HepG2 (cell line): ENCODE measurements at regions not wholly inside any gene's neighbourhood (a gene's known extent, or its start where the extent isn't known, plus 50 kb on each side); places are given as distances from the start of the nearest gene placed in this dataset.

ENCODE experiments used
- ATAC-seq: fragments of 200-7000 bp; cut with Tn5 transposase; 3 replicates; pipeline ENCODE4 v1.9.1; 2020; ENCODE audit warnings: mild to moderate bottlenecking, moderate library complexity
- BruUV-seq: library from RNA; stranded (reverse); fragments of 400-500 nt; replicated peaks from 2 replicates; lab custom pipeline; 2021; lab: Mats Ljungman, UMichigan
- CTCF ChIA-PET: fragments of 300-600 bp; formaldehyde crosslinking; extraction: SDS; loops from one replicate; lab custom pipeline; 2021; ENCODE audit warnings: low total read pairs, inconsistent platforms, low intra/inter-chr PET ratio; lab: Yijun Ruan, JAX
- POLR2A ChIA-PET: fragments of 350-600 bp; sonication (Branson Sonifier 250); formaldehyde crosslinking; loops from one replicate; lab custom pipeline; 2020; ENCODE audit warnings: antibody characterized with exemption, inconsistent platforms; lab: Yijun Ruan, JAX
- DNase-seq: peaks from one replicate; pipeline ENCODE4 v3.0.0-alpha.2; 2015; ENCODE audit warnings: low spot score
- FAIRE-seq: peaks from 3 replicates; lab custom pipeline; 2011; peaks lifted over from hg19 to GRCh38; lab: Jason Lieb, UNC
- H2AFZ ChIP-seq: one replicate; pipeline ENCODE4 v1.6.1; 2011; ENCODE audit warnings: low read length, inconsistent platforms
- H3K27ac ChIP-seq: fragments of 300-600 bp; 3 replicates; pipeline ENCODE4 v1.8.0; 2011; ENCODE audit warnings: mixed run types, mild to moderate bottlenecking, mixed read lengths, low read length, inconsistent platforms; ENCODE audit not compliant: insufficient read depth; ENCODE audit errors: extremely low read length
- H3K27me3 ChIP-seq, 2 experiments: fragments of 200-600 bp in 1 of 2; 2 replicates in 1 of 2; 3 replicates in 1 of 2; pipeline versions ENCODE4 v1.6.0 to v1.8.0; 2011; ENCODE audit warnings: low read length in 2 of 2, mild to moderate bottlenecking in 2 of 2, moderate library complexity in 2 of 2, inconsistent platforms in 1 of 2; ENCODE audit not compliant: insufficient read depth in 2 of 2, control insufficient read depth in 1 of 2
- H3K36me3 ChIP-seq, 2 experiments: fragments of 200-600 bp in 1 of 2; replicated peaks in 1 of 2; 2 replicates in 1 of 2; 3 replicates in 1 of 2; pipeline versions ENCODE4 v1.5.1 to v1.8.0; 2011; ENCODE audit warnings: low read length in 2 of 2, inconsistent platforms in 1 of 2; ENCODE audit not compliant: insufficient read depth in 2 of 2, control insufficient read depth in 1 of 2
- H3K4me1 ChIP-seq: 2 replicates; pipeline ENCODE4 v1.5.1; 2012; ENCODE audit warnings: low read length, inconsistent platforms; ENCODE audit not compliant: insufficient read depth
- H3K4me2 ChIP-seq: 2 replicates; pipeline ENCODE4 v1.6.0; 2011; ENCODE audit warnings: low read depth, low read length, inconsistent platforms
- H3K4me3 ChIP-seq, 3 experiments: fragments of 200-600 bp in 1 of 3; sonication (generic), shearing (Covaris generic) in 1 of 3; replicated peaks in 1 of 3; 2 replicates each; pipeline ENCODE4 v1.5.1; 2011 to 2016; ENCODE audit warnings: low read length in 3 of 3, inconsistent platforms in 2 of 3, low read depth in 2 of 3, mild to moderate bottlenecking in 2 of 3, control low read depth in 1 of 3, mixed read lengths in 1 of 3; ENCODE audit not compliant: insufficient read depth in 1 of 3
- H3K79me2 ChIP-seq: one replicate; pipeline ENCODE4 v1.6.1; 2011; ENCODE audit warnings: low read length, inconsistent platforms; ENCODE audit not compliant: insufficient read depth
- H3K9ac ChIP-seq: 2 replicates; pipeline ENCODE4 v1.6.0; 2011; ENCODE audit warnings: mild to moderate bottlenecking, low read depth, low read length, inconsistent platforms; ENCODE audit not compliant: insufficient read depth
- H3K9me3 ChIP-seq: 2 replicates; pipeline ENCODE4 v1.5.1; 2012; ENCODE audit warnings: mild to moderate bottlenecking, low read length
- H4K20me1 ChIP-seq: 2 replicates; pipeline ENCODE4 v1.6.0; 2011; ENCODE audit warnings: inconsistent platforms, mild to moderate bottlenecking, low read length, moderate library complexity; ENCODE audit not compliant: insufficient read depth
- DR1 ChIP-seq: sonication (generic); formaldehyde crosslinking; IDR thresholded peaks from 2 replicates; pipeline ENCODE4 v1.8.0; 2021; ENCODE audit warnings: mild to moderate bottlenecking, missing genetic modification reagents, inconsistent platforms
- GATA4 ChIP-seq: sonication (generic); IDR thresholded peaks from 2 replicates; pipeline ENCODE4 v1.6.1; 2016; ENCODE audit warnings: antibody characterized with exemption, low read depth, borderline replicate concordance
- GTF3A ChIP-seq: sonication (generic); formaldehyde crosslinking; conservative IDR thresholded peaks from 2 replicates; pipeline ENCODE4 v1.4.0; 2020; ENCODE audit warnings: mild to moderate bottlenecking, missing genetic modification reagents
- MAFF ChIP-seq: IDR thresholded peaks from 2 replicates; pipeline ENCODE4 v1.6.1; 2011; ENCODE audit warnings: low read depth, low read length, improper control_type of control experiment
- MAFK ChIP-seq, 2 experiments: IDR thresholded peaks in 1 of 2; conservative IDR thresholded peaks in 1 of 2; 2 replicates each; pipeline ENCODE4 v1.6.1; 2011; ENCODE audit warnings: improper control_type of control experiment in 2 of 2, low read length in 2 of 2
- NFRKB ChIP-seq: fragments of 450-650 bp; IDR thresholded peaks from 2 replicates; pipeline ENCODE4 v1.6.1; 2017
- NFYC ChIP-seq: IDR thresholded peaks from 2 replicates; pipeline ENCODE4 v1.6.1; 2016; ENCODE audit warnings: missing genetic modification reagents, missing compliant biosample characterization
- ZNF33B ChIP-seq: sonication (generic); formaldehyde crosslinking; IDR thresholded peaks from 2 replicates; pipeline ENCODE4 v1.5.1; 2020; ENCODE audit warnings: mild to moderate bottlenecking, missing genetic modification reagents
- ZNF672 ChIP-seq: sonication (generic); formaldehyde crosslinking; IDR thresholded peaks from 2 replicates; pipeline ENCODE4 v1.8.1; 2022; ENCODE audit warnings: missing genetic modification reagents
- ZNF775 ChIP-seq: sonication (generic); formaldehyde crosslinking; IDR thresholded peaks from 2 replicates; pipeline ENCODE4 v1.4.0; 2020; ENCODE audit warnings: missing genetic modification reagents, mild to moderate bottlenecking, moderate library complexity, borderline replicate concordance
- WGBS: methylation state at CpG from one replicate; pipeline ENCODE4 v1.1.6; 2017; ENCODE audit warnings: low lambda C conversion rate; 5-methylcytosine and 5-hydroxymethylcytosine counted together
- in situ Hi-C: cut with HindIII; loops from 2 replicates; pipeline ENCODE4 v1.10.0; 2017; ENCODE audit warnings: low pct_unique_long_range_greater_than_20kb; ENCODE audit not compliant: extremely low pct_ligation_motif_present
- intact Hi-C: fragments of 100-400 bp; cut with micrococcal nuclease; formaldehyde crosslinking; loops from one replicate; pipeline ENCODE4 v1.10.0; 2022; ENCODE audit not compliant: unreplicated experiment
- TF ChIP-seq, protein P1 (sequence below): sonication (generic); formaldehyde crosslinking; IDR thresholded peaks from 2 replicates; pipeline ENCODE4 v1.8.0; 2022; ENCODE audit warnings: missing genetic modification reagents, mild to moderate bottlenecking, borderline replicate concordance

DNA sequence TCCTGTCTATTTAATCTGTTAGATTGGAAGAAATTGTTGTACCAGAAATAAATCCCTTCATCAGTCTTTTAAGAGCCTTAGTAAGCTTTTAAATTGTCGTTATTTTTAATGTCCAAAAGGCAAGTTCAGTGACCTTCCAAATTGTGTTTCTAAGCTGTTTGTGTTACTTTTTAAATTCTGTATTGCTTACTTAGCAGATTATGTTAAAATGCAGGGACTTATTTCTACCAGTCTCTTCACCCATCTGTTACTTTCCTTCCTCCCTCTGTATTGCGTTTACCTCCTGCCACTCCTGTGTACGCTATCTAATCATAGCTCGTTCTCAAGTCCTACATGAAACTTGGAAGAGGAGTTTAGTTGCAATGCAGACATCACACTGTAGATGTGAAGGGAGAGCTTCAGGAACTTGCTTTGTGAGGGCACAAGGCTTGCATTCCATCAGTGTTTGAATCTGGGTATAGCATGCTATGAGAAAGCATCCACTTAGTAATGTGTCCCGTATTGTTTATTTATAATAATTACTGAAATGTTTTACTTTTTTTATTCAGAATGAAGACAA lies 406.5 kb upstream of the RGS6 start:
- WGBS, result 95% methylated on average over 5 of the region's 5 CpGs
- in situ Hi-C loops, result no loop called here
- H3K9ac ChIP-seq, result no peak overlapping the region
- H3K27me3 ChIP-seq, result no peaks in the 10 kb centered on the region
- no peak overlapping the region for H3K4me3 ChIP-seq
- BruUV-seq, result no TSS peak
- DNase-seq (no peak), FAIRE-seq (no peak), ATAC-seq (no peak)
- H3K9me3 ChIP-seq, result no peaks in the 10 kb centered on the region
- no peak overlapping the region for H3K4me2 ChIP-seq
- H4K20me1 ChIP-seq, result no peaks in the 10 kb centered on the region
- no peaks in the 10 kb centered on the region for H3K4me1 ChIP-seq
- intact Hi-C loops, result no loop called here
- TF ChIP-seq NFYC (CRISPR knock-in tag) (no peak), ZNF775 (CRISPR knock-in tag) (no peak), ZNF33B (CRISPR knock-in tag) (no peak), GATA4 (no peak), MAFK (conservative IDR thresholded peaks at IDR 0.05 in 1 of 2, IDR thresholded peaks at IDR 0.05 in 1 of 2; ENCODE audit: low read length in 2 of 2) (peak; percentile 32 to 67; a peak in 2 of 4 replicates), ZNF672 (CRISPR knock-in tag) (no peak), DR1 (CRISPR knock-in tag) (no peak), NFRKB (no peak), GTF3A (CRISPR knock-in tag) (no peak), MAFF (peak; percentile 61)
- TF ChIP-seq, protein P1, sequence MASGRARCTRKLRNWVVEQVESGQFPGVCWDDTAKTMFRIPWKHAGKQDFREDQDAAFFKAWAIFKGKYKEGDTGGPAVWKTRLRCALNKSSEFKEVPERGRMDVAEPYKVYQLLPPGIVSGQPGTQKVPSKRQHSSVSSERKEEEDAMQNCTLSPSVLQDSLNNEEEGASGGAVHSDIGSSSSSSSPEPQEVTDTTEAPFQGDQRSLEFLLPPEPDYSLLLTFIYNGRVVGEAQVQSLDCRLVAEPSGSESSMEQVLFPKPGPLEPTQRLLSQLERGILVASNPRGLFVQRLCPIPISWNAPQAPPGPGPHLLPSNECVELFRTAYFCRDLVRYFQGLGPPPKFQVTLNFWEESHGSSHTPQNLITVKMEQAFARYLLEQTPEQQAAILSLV (CRISPR knock-in tag), result no peak
- H3K27ac ChIP-seq, result no peak overlapping the region
- H3K36me3 ChIP-seq, result peaks cover 2% of the 10 kb centered on the region in 2 experiments; a peak in 1 of 5 replicates
- no peaks in the 10 kb centered on the region for H3K79me2 ChIP-seq
- POLR2A ChIA-PET, result no interaction called here
- CTCF ChIA-PET, result no interaction called here
- no peak overlapping the region for H2AFZ ChIP-seq
